ENCODE measurements at regions not wholly inside any gene's neighbourhood (a gene's known extent, or its start where the extent isn't known, plus 50 kb on each side); places are given as distances from the start of the nearest gene placed in this dataset.

GRCh38 chr10:110443239-110444003 lies 54.3 kb upstream of the DUSP5 start:
- Histone ChIP-seq H3K27me3 (ENCODE audit: control insufficient read depth, insufficient read depth, low read length) (no peaks in the 10 kb centered on the region), H3K36me3 (ENCODE audit: control insufficient read depth, insufficient read depth, low read length) (no peaks in the 10 kb centered on the region), H3K9me3 (ENCODE audit: control insufficient read depth, insufficient read depth, low read length) (no peaks in the 10 kb centered on the region), H3K4me1 (ENCODE audit: control insufficient read depth, insufficient read depth, low read length) (peaks cover 11% of the 10 kb centered on the region), H3K27ac (ENCODE audit: low read depth, low read length) (peak overlapping the region; percentile 13), H3K4me3 (ENCODE audit: low read depth, low read length) (no peak overlapping the region)
- WGBS (ENCODE audit: insufficient coverage), result 72% methylated on average over 12 of the region's 12 CpGs
- no peak for DNase-seq (ENCODE audit: low read depth in 4 of 6, low spot score in 6 of 6)

- peak in 5 of 6 donors; percentile 31 to 84 (median 57) for DNase-seq (ENCODE audit: low read depth in 4 of 6, low spot score in 6 of 6)
- no peaks in the 10 kb centered on the region for H3K36me3 ChIP-seq (ENCODE audit: control insufficient read depth, insufficient read depth, low read length)
- H3K9me3 ChIP-seq (ENCODE audit: control insufficient read depth, insufficient read depth, low read length), result no peaks in the 10 kb centered on the region
- H3K4me3 ChIP-seq (ENCODE audit: low read depth, low read length), result no peak overlapping the region
- no peaks in the 10 kb centered on the region for H3K27me3 ChIP-seq (ENCODE audit: control insufficient read depth, insufficient read depth, low read length)
- peaks cover 11% of the 10 kb centered on the region for H3K4me1 ChIP-seq (ENCODE audit: control insufficient read depth, insufficient read depth, low read length)
- H3K27ac ChIP-seq (ENCODE audit: low read depth, low read length), result no peak overlapping the region
Measured at GRCh38 chr10:110444004-110444337, 53.7 kb upstream of the DUSP5 start.

DNA sequence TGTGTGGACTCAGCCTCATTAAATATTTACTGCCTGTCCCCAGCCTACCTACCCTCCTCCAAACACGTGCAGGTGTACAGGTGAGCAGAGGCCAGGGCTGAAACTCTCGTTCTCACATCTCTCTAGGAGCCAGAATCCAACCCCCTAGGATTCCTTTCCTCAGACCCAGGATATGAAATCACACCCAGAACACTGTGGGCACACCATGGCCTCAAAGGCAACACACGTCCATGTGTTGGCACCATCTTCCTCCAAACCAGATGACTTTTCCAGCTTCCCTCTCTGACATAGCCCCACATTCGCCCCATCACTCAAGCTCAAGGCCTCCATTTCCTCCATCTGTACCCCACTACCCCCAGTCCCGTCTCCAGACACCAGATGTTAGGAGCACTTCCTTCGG lies 51.8 kb upstream of the DUSP5 start:
- no peaks in the 10 kb centered on the region for H3K36me3 ChIP-seq (ENCODE audit: control insufficient read depth, insufficient read depth, low read length)
- no peak for DNase-seq (ENCODE audit: low read depth in 4 of 6, low spot score in 6 of 6)
- peaks cover 11% of the 10 kb centered on the region for H3K4me1 ChIP-seq (ENCODE audit: control insufficient read depth, insufficient read depth, low read length)
- no peak overlapping the region for H3K27ac ChIP-seq (ENCODE audit: low read depth, low read length)
- no peaks in the 10 kb centered on the region for H3K9me3 ChIP-seq (ENCODE audit: control insufficient read depth, insufficient read depth, low read length)
- no peaks in the 10 kb centered on the region for H3K27me3 ChIP-seq (ENCODE audit: control insufficient read depth, insufficient read depth, low read length)
- no peak overlapping the region for H3K4me3 ChIP-seq (ENCODE audit: low read depth, low read length)
- WGBS (ENCODE audit: insufficient coverage), result 83% methylated on average over 6 of the region's 6 CpGs

DNA sequence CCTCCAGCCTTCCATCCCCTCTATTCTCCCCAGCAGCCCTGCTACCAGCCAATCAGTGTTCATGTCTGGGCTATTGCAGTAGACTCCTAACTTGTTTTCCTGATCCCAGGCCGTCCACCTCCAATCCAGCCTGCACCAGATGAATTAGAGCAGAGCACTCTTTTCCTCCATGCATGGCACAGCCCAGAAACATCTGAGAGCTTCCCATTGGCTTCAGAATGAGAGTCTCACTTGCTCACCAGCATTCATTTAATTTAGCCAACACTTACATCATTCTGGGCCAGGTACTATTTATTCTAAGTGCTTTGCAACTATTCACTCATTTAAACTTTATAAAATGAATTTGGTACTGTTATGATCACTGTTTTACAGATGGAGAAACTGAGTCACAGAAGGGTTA lies 51.4 kb upstream of the DUSP5 start:
- H3K36me3 ChIP-seq (ENCODE audit: control insufficient read depth, insufficient read depth, low read length), result no peaks in the 10 kb centered on the region
- H3K4me1 ChIP-seq (ENCODE audit: control insufficient read depth, insufficient read depth, low read length), result peaks cover 11% of the 10 kb centered on the region
- no peak overlapping the region for H3K4me3 ChIP-seq (ENCODE audit: low read depth, low read length)
- no peak for DNase-seq (ENCODE audit: low read depth in 4 of 6, low spot score in 6 of 6)
- no peaks in the 10 kb centered on the region for H3K9me3 ChIP-seq (ENCODE audit: control insufficient read depth, insufficient read depth, low read length)
- H3K27ac ChIP-seq (ENCODE audit: low read depth, low read length), result no peak overlapping the region
- no peaks in the 10 kb centered on the region for H3K27me3 ChIP-seq (ENCODE audit: control insufficient read depth, insufficient read depth, low read length)
- WGBS (ENCODE audit: insufficient coverage), result 83% methylated on average over 1 of the region's 1 CpG

DNA sequence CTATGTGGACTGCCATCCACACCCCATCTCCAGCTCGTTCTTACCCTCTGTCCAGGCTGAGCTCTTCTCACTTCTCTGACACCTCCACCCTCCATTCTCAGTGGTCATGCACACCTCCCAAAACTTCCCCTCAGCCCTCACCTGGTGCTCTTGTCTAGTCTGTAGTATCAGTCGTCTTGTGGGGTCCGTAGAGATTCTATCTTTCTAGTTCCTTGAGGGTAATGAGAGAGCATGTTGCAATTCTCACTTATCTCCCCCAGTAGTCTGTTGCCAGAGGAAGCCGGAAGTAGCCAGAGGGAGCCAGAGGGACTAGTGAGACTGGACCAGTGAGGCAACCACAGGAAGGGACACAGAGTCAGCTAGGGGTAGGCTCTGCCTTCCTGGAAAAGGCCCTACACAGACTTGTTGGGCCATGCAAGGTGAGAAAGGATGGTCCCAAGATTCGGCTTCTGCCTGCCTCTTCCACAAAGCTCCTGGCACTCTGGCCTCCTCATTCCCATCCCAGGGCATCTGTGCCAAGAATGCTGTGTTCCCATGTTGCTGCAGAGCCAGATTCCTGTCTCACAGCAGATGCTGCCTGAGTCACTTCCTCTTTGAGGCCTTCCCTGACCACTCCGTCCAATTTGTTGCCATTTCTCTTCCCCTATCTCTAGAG lies 50.6 kb upstream of the DUSP5 start:
- Histone ChIP-seq H3K4me1 (ENCODE audit: control insufficient read depth, insufficient read depth, low read length) (peaks cover 11% of the 10 kb centered on the region), H3K36me3 (ENCODE audit: control insufficient read depth, insufficient read depth, low read length) (no peaks in the 10 kb centered on the region), H3K27ac (ENCODE audit: low read depth, low read length) (no peak overlapping the region), H3K4me3 (ENCODE audit: low read depth, low read length) (no peak overlapping the region), H3K9me3 (ENCODE audit: control insufficient read depth, insufficient read depth, low read length) (no peaks in the 10 kb centered on the region), H3K27me3 (ENCODE audit: control insufficient read depth, insufficient read depth, low read length) (no peaks in the 10 kb centered on the region)
- DNase-seq (ENCODE audit: low read depth in 4 of 6, low spot score in 6 of 6), result no peak
- WGBS (ENCODE audit: insufficient coverage), result 72% methylated on average over 4 of the region's 6 CpGs

GRCh38 chr10:110447886-110448285 lies 49.8 kb upstream of the DUSP5 start:
- no peak overlapping the region for H3K4me3 ChIP-seq (ENCODE audit: low read depth, low read length)
- DNase-seq (ENCODE audit: low read depth in 4 of 6, low spot score in 6 of 6), result peak in 1 of 6 donors; percentile 13
- H3K27me3 ChIP-seq (ENCODE audit: control insufficient read depth, insufficient read depth, low read length), result no peaks in the 10 kb centered on the region
- H3K27ac ChIP-seq (ENCODE audit: low read depth, low read length), result no peak overlapping the region
- WGBS (ENCODE audit: insufficient coverage), result 38% methylated on average over 1 of the region's 1 CpG
- H3K36me3 ChIP-seq (ENCODE audit: control insufficient read depth, insufficient read depth, low read length), result no peaks in the 10 kb centered on the region
- H3K9me3 ChIP-seq (ENCODE audit: control insufficient read depth, insufficient read depth, low read length), result no peaks in the 10 kb centered on the region
- peaks cover 11% of the 10 kb centered on the region for H3K4me1 ChIP-seq (ENCODE audit: control insufficient read depth, insufficient read depth, low read length)
